OCI-LY7 (cell line): ENCODE measurements at regions not wholly inside any gene's neighbourhood (a gene's known extent, or its start where the extent isn't known, plus 50 kb on each side); places are given as distances from the start of the nearest gene placed in this dataset.
"Not testable (repeated sequence)": the region's sequence is repeated elsewhere in the genome, so short reads cannot be mapped to it uniquely, and the experiment has no call there.

ENCODE experiments used
- BruUV-seq: library from RNA; stranded (reverse); fragments of 400-500 nt; replicated peaks from 2 replicates; lab custom pipeline; 2021; lab: Mats Ljungman, UMichigan
- CTCF ChIA-PET: fragments of 300-600 bp; sonication (Branson Sonifier 250); formaldehyde crosslinking; loops from one replicate; lab custom pipeline; 2022; ENCODE audit warnings: antibody characterized with exemption; ENCODE audit not compliant: unreplicated experiment; lab: Charles Lee
- POLR2A ChIA-PET: fragments of 300-600 bp; sonication (Branson Sonifier 250); formaldehyde crosslinking; loops from one replicate; lab custom pipeline; 2022; ENCODE audit warnings: antibody characterized with exemption; lab: Charles Lee
- DNase-seq: peaks from one replicate; pipeline ENCODE4 v3.0.0-alpha.2; 2015; ENCODE audit warnings: low spot score
- H2AFZ ChIP-seq: fragments of 200-600 bp; sonication (generic), shearing (Covaris generic); 2 replicates; pipeline ENCODE4 v1.6.1; 2014; ENCODE audit warnings: mild to moderate bottlenecking, antibody characterized with exemption, low read length, moderate library complexity
- H3K27ac ChIP-seq: fragments of 200-600 bp; sonication (generic); 2 replicates; pipeline ENCODE4 v1.5.1; 2014; ENCODE audit warnings: mixed run types, low read depth, mild to moderate bottlenecking, moderate library complexity, low read length, inconsistent platforms; ENCODE audit not compliant: poor library complexity, severe bottlenecking
- H3K36me3 ChIP-seq: fragments of 200-600 bp; sonication (generic); 2 replicates; pipeline ENCODE4 v1.6.1; 2014; ENCODE audit warnings: mild to moderate bottlenecking, antibody characterized with exemption, low read length, moderate library complexity, mixed read lengths; ENCODE audit not compliant: insufficient read depth
- H3K4me1 ChIP-seq: fragments of 200-600 bp; sonication (generic); 2 replicates; pipeline ENCODE4 v1.5.1; 2014; ENCODE audit warnings: mild to moderate bottlenecking, low read length; ENCODE audit not compliant: insufficient read depth, poor library complexity, severe bottlenecking
- H3K4me2 ChIP-seq: fragments of 200-600 bp; sonication (generic); 2 replicates; pipeline ENCODE4 v1.6.1; 2014; ENCODE audit warnings: mild to moderate bottlenecking, low read length
- H3K4me3 ChIP-seq: fragments of 200-600 bp; sonication (generic); 2 replicates; pipeline ENCODE4 v1.5.1; 2014; ENCODE audit warnings: mild to moderate bottlenecking, low read depth, low read length; ENCODE audit not compliant: poor library complexity, severe bottlenecking
- H3K79me2 ChIP-seq: fragments of 200-600 bp; sonication (generic); 2 replicates; pipeline ENCODE4 v1.6.1; 2016; ENCODE audit warnings: low read depth, mild to moderate bottlenecking, low read length, moderate library complexity, mixed read lengths; ENCODE audit not compliant: insufficient read depth
- H3K9me2 ChIP-seq: fragments of 200-600 bp; sonication (generic); 2 replicates; pipeline ENCODE4 v1.6.1; 2016; ENCODE audit warnings: mild to moderate bottlenecking, low read length, mixed read lengths; ENCODE audit not compliant: insufficient read depth
- H3K9me3 ChIP-seq: fragments of 200-600 bp; sonication (generic); 2 replicates; pipeline ENCODE4 v1.6.1; 2014; ENCODE audit warnings: mild to moderate bottlenecking, mixed run types, low read length, mixed read lengths
- H4K20me1 ChIP-seq: fragments of 200-600 bp; sonication (generic); 2 replicates; pipeline ENCODE4 v1.6.1; 2014; ENCODE audit warnings: mild to moderate bottlenecking, antibody characterized with exemption, low read length, moderate library complexity, mixed read lengths; ENCODE audit not compliant: insufficient read depth
- EZH2phosphoT487 ChIP-seq: fragments of 200-600 bp; sonication (generic); IDR thresholded peaks from 2 replicates; pipeline ENCODE4 v1.6.1; 2018; ENCODE audit warnings: low read depth, borderline replicate concordance, mild to moderate bottlenecking, mixed run types, antibody characterized with exemption, low read length, moderate library complexity, mixed read lengths
- intact Hi-C: fragments of 100-400 bp; cut with micrococcal nuclease; formaldehyde crosslinking; loops from one replicate; pipeline ENCODE4 v1.10.0; 2022; ENCODE audit not compliant: unreplicated experiment
- TF ChIP-seq, protein P1 (sequence below): fragments of 200-600 bp; sonication (generic); conservative IDR thresholded peaks from 2 replicates; pipeline ENCODE4 v1.5.1; 2014; ENCODE audit warnings: mild to moderate bottlenecking, antibody characterized with exemption, low read length, moderate library complexity, mixed read lengths

DNA sequence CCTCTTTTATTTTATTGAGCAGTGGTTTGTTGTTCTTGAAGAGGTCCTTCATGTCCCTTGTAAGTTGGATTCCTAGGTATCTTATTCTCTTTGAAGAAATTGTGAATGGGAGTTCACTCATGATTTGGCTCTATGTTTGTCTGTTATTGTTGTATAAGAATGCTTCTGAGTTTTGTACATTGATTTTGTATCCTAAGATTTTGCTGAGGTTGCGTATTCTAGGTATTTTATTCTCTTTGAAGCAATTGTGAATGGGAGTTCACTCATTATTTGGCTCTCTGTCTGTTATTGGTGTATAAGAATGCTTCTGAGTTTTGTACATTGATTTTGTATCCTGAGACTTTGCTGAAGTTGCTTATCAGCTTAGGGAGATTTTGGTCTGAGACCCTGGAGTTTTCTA, 193.5 kb upstream of the EIF1AY start:
- H3K4me1 ChIP-seq, BruUV-seq, POLR2A ChIA-PET, H3K4me2 ChIP-seq, H3K36me3 ChIP-seq, H2AFZ ChIP-seq, DNase-seq, H3K79me2 ChIP-seq, CTCF ChIA-PET, H3K9me2 ChIP-seq, H3K9me3 ChIP-seq, intact Hi-C loops, H3K27ac ChIP-seq, H4K20me1 ChIP-seq, H3K4me3 ChIP-seq: not testable (repeated sequence)

DNA sequence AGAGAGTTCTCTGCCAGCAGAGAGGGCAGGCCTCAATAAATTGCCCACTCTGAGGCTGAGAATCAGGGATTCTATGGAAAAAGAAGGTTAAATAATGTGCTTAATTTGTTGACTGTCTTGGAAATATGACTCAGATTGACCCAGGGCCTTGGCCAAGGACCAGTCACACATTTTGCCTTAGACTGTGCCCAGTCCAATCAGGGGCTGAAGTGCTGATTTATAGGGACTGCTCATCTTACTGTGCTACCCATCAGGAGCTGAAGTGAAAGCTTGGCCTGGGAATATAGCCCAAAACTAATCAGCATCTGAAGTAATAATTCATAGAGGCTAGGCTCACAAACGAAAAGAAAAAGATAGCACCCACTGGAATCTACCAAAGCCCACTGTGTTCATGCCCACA, 167.4 kb upstream of the EIF1AY start:
- Histone ChIP-seq H3K9me3 (no peaks in the 10 kb centered on the region), H3K4me3 (no peak overlapping the region), H3K9me2 (no peaks in the 10 kb centered on the region), H3K4me1 (no peaks in the 10 kb centered on the region), H3K79me2 (no peaks in the 10 kb centered on the region), H3K4me2 (no peak overlapping the region), H4K20me1 (no peaks in the 10 kb centered on the region), H3K36me3 (no peaks in the 10 kb centered on the region), H3K27ac (no peak overlapping the region), H2AFZ (no peak overlapping the region)
- TF ChIP-seq EZH2phosphoT487 = no peak
- TF ChIP-seq, protein P1, sequence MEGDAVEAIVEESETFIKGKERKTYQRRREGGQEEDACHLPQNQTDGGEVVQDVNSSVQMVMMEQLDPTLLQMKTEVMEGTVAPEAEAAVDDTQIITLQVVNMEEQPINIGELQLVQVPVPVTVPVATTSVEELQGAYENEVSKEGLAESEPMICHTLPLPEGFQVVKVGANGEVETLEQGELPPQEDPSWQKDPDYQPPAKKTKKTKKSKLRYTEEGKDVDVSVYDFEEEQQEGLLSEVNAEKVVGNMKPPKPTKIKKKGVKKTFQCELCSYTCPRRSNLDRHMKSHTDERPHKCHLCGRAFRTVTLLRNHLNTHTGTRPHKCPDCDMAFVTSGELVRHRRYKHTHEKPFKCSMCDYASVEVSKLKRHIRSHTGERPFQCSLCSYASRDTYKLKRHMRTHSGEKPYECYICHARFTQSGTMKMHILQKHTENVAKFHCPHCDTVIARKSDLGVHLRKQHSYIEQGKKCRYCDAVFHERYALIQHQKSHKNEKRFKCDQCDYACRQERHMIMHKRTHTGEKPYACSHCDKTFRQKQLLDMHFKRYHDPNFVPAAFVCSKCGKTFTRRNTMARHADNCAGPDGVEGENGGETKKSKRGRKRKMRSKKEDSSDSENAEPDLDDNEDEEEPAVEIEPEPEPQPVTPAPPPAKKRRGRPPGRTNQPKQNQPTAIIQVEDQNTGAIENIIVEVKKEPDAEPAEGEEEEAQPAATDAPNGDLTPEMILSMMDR = no peak
- DNase-seq = no peak
- no TSS peak for BruUV-seq
- ChIA-PET POLR2A (no interaction called here), CTCF (no interaction called here)
- intact Hi-C loops = no loop called here

DNA sequence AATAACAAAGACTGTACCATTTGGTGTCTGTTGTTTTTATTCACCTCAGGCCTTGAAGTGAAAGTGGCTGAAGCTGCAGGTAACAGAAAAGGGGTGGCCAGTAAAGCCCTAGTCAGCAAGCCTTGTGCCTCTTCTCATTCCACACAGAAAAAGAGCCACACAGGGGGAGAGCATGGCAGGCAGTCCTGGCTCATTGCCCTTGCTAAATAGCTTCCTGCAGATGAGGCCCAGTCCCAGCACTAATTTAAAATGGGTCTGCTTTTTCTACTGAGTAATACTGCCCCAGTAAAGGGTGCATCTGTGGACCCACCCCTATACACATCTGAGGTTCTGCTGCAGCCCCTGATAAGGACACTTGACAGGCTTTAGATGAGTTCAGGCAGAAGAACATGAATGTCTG, 152.8 kb upstream of the EIF1AY start:
- ChIA-PET POLR2A (no interaction called here), CTCF (no interaction called here)
- intact Hi-C loops = no loop called here
- Histone ChIP-seq H3K9me3 (no peaks in the 10 kb centered on the region), H3K4me2 (no peak overlapping the region), H3K79me2 (no peaks in the 10 kb centered on the region), H3K9me2 (no peaks in the 10 kb centered on the region), H3K4me1 (no peaks in the 10 kb centered on the region), H3K36me3 (no peaks in the 10 kb centered on the region), H4K20me1 (no peaks in the 10 kb centered on the region), H2AFZ (no peak overlapping the region), H3K4me3 (no peak overlapping the region), H3K27ac (no peak overlapping the region)
- no peak for DNase-seq
- TF ChIP-seq, protein P1 = no peak
- no peak for TF ChIP-seq EZH2phosphoT487
- no TSS peak for BruUV-seq
